AG09309 (cell line): ENCODE measurements at regions not wholly inside any gene's neighbourhood (a gene's known extent, or its start where the extent isn't known, plus 50 kb on each side); places are given as distances from the start of the nearest gene placed in this dataset.
"Not testable (repeated sequence)": the region's sequence is repeated elsewhere in the genome, so short reads cannot be mapped to it uniquely, and the experiment has no call there.

Experiments used
- DNase-seq: peaks from one replicate; pipeline ENCODE4 v3.0.0-alpha.2; 2010; ENCODE audit warnings: low read depth
- H3K4me3 ChIP-seq: 2 replicates; pipeline ENCODE4 v1.5.1; 2011; ENCODE audit warnings: mild to moderate bottlenecking, low read depth, low read length, moderate library complexity; ENCODE audit not compliant: control insufficient read depth
- CTCF ChIP-seq: IDR thresholded peaks from 2 replicates; pipeline ENCODE4 v1.5.1; 2011; ENCODE audit warnings: mild to moderate bottlenecking, low read depth, low read length, inconsistent platforms; ENCODE audit not compliant: insufficient read depth, control insufficient read depth; ENCODE audit errors: missing control alignments

DNA sequence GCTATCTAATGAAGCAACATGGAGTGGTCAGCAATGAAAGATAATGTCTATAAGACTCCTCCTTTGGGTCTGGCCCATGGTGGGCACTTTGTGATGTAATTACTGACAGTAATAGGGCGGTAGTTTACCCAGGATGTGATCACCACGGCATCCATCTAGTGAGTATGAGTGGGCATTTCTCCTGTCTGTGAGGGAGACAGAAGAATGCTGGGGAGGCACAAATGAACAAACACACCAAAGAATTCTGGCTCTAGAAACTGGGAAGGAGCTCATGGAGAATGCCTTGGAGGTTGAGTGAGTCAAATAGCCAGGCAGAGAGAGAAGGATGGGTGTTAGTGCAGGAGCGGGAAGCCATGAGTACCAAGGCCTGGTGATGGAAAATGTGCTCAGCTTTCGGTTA is 217.5 kb downstream of the WNT5A start:
- no peak overlapping the region for H3K4me3 ChIP-seq
- TF ChIP-seq CTCF, result no peak
- no peak for DNase-seq

GRCh38 chr3:55269096-55269495 is 218.0 kb downstream of the WNT5A start:
- no peak for TF ChIP-seq CTCF
- H3K4me3 ChIP-seq, result no peak overlapping the region
- DNase-seq, result no peak

DNA sequence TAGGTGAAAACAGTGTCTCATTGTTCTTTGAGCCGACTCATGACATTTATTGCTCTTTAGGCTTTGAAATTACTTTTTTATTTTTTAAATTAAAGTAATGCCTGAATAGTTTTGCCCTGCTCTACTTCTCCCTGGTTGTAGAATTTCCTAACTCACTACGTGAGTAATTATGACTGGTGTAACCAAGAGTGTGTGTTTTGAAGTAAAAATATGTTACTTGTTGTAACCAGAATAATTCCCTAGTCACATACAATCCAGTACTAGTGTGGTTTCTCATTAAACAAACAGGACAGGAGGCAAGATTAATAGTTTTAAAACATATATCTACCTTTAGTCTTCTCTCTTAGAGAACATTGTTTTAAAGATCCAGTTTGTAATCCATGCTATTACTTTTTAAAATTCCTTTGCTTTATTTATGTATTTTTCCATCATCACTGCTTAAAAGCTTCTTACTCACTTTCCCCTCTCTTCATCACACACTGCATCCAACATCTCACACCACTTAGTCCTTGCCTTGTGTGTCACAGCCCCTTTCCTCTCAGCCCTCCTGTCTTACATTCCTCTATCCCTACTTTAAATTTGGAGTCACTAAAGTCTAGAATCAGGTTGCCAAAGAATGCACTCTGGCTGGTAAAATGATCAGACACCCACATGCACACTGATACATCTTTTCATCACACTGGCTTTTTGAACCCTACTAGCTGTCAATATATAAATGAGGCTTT is 219.7 kb downstream of the WNT5A start:
- H3K4me3 ChIP-seq, result no peak overlapping the region
- no peak for TF ChIP-seq CTCF
- no peak for DNase-seq

GRCh38 chr3:55264919-55265318 is 222.2 kb downstream of the WNT5A start:
- TF ChIP-seq CTCF, result no peak
- H3K4me3 ChIP-seq, result no peak overlapping the region

GRCh38 chr3:55252921-55253320 is 234.2 kb downstream of the WNT5A start:
- DNase-seq, result no peak
- TF ChIP-seq CTCF, result no peak

More at GRCh38 chr3:55264919-55265318, 222.2 kb downstream of the WNT5A start:
- no peak for DNase-seq

DNA sequence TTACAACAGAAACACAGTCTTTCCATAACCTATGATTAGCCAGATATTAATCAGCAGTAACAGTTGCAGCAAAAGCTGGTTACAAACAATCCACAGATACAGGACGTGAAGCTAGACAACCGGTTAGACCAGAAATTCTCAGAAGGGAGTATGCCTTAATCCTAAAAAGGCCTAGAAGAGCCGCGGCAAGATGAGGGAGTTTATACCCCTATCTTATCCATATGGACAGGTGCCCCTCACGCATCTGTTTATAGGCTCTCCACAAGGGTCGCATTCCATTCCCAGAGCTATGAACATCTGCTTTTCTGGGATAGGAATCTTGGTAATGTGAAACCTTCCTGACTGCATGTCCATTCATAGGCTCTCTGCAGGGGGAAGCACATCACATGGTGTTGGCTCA is 237.9 kb downstream of the WNT5A start:
- not testable (repeated sequence) for DNase-seq, H3K4me3 ChIP-seq

More at GRCh38 chr3:55252921-55253320, 234.2 kb downstream of the WNT5A start:
- H3K4me3 ChIP-seq, result no peak overlapping the region

- TF ChIP-seq CTCF, result no peak
- no peak overlapping the region for H3K4me3 ChIP-seq
- DNase-seq, result no peak
Measured at GRCh38 chr3:55247666-55248065, 239.4 kb downstream of the WNT5A start.
